ENCODE measurements at regions not wholly inside any gene's neighbourhood (a gene's known extent, or its start where the extent isn't known, plus 50 kb on each side); places are given as distances from the start of the nearest gene placed in this dataset.

DNA sequence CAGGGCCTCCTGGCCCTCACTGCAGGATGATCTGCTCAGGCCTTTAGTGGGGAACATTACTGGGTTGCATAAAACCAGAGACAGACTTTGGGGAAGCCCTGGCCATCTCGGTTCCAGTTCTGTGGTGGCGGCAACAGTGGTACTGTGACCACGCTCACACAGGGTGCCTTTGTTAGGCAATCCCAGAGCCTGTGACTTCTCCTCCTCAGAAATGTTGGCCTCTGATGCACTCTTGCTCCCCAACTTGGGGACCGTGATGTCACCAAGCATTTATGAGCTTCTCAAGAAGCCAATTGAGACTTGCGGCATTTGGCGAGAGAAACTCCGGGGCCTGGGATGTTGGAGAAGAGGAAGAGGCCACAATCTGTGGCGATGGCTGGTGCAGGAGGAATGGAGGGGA lies 80.9 kb upstream of the PKDCC start:
- DNase-seq (ENCODE audit: low spot score), result no peak

DNA sequence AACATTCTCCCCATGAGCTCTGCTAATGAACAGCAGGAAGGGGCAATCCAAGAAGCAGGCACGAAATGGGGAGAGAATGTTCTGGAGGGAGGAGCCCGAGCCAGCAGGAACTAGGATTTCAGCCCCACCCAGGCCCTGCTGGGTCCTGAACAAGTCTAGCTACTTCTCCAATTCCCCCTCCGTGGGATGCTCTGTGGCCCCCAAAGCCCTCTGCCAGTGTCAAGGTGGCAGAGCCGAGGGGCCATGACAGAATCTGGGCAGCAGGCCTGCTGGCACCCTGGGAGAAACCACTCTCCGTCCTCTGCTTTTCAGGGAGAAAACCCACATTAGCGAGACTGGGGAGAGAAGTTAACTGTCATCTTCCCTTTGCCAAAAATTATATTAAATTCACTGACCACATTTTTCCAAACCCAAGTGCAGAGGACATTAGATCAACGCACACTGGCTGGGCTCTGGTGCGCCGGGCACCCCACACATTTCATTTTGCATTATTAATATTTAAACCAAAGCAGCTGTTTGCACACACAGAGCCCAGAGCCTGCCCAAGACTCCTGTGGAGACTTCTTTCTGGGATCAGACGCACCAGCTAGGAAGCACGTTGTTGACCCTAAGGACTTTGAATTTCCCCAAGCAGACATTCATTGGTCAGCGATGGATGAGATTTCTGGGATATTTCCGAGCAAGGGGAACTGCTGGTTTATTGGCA lies 80.2 kb upstream of the PKDCC start:
- no peak for DNase-seq (ENCODE audit: low spot score)

DNA sequence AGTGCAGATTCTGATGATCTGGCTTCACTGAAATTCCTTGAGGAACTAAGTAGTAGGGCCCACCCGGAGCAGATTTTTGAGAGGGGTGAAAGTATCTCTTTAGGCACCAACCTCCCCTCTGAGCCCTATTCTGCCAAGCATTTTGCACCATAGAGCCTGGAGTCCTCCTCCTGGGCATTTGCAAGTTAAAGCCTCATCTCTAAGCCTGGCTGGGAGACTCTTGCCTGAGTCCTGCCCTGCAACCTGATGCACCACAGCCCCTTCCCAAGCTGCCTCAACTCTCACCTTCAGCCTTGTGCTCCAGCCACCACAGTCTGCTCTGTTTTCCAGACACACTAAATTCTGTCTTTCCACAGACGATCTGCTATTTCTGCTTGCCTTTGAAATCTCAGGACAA lies 79.6 kb upstream of the PKDCC start:
- DNase-seq (ENCODE audit: low spot score), result no peak

DNA sequence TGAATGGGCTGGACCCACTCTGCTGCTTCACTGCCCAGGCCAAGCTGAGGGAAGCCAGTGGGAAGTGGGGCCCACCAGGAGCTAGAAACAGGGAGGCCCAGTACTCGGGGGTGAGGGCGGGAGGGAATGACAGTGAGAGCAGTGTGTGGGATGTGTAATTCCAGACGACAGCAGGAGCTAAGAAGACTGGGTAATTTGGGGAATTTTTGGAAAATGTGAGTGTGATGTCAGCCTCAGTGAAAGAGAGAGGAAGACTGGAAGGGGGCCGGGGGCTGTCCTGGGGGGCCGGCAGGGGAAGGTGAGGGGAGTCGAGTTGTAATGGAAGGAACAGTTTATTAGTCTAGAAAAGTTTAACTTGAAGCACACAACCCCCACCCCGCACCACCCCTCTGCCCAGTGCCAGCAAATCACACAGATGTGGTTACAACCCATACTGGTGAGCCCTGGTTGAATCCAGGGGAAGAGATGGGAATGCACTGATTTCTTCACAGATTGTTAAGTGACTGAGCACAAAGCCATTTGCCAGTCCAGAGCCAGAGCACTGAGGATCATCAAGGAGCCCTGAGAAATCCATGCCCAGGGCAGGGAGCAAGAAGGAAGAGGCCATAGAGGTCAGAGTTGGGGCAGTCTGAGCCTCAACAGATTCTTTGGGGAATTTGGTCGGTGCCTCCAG lies 76.7 kb upstream of the PKDCC start:
- DNase-seq (ENCODE audit: low spot score), result no peak

DNA sequence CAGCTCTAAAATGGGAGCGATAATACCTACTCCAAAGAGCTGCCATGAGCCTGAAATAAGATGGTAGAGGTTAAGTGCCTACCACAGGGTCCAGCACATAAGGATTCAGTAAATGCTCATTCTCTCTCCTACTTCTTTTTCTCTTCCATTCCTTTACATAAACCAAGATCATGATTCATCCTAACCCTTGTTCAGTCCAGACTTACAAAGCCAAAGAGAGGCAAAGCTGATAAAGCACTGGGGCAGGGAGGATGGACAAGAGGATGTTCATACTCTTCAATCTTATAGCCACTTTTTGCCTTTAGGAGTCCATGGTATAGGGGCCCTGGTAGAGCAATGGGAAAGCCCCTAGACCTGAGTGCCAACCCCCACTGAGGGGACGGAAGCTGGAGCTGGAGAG lies 75.6 kb upstream of the PKDCC start:
- no peak for DNase-seq (ENCODE audit: low spot score)

DNA sequence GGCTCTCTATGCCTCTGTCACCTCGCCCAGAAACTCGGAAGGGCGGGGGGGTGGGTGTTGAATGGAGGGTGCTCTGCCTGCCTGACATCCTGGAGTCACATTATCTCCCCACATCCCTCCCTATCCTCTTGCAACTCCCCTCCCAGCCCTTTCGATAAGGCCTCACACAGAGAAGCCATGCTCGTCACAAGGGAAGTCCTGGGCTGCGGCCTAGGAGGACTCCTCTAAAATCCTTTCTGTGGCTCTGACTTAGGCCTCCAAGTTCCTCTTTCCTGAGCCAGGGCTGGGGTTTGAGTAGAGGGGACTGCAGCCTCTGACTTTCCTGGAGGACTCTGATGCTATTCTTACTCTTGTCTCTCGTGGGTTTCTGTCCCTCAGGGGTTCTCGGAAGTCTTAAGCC lies 75.0 kb upstream of the PKDCC start:
- no peak for DNase-seq (ENCODE audit: low spot score)

DNA sequence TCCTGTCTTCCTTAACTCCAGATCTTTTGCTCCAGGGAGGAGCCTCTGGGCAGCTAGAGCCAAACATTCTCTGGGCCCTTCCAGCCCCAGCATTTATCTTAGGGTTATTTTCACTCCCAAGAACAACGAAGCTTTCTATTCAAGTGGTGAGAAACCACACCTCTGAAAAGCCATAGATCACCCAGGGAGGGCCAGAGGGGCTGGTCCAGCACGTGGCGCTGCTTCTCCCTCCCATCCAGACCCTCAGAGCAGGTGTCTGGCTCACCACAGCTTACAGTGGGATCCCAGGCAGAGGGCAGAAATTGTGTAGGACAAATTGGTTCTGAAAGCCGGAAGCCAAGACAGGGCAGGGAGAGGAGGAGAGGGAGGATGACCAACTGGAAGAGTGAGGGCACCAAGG lies 74.0 kb upstream of the PKDCC start:
- DNase-seq (ENCODE audit: low spot score), result no peak

DNA sequence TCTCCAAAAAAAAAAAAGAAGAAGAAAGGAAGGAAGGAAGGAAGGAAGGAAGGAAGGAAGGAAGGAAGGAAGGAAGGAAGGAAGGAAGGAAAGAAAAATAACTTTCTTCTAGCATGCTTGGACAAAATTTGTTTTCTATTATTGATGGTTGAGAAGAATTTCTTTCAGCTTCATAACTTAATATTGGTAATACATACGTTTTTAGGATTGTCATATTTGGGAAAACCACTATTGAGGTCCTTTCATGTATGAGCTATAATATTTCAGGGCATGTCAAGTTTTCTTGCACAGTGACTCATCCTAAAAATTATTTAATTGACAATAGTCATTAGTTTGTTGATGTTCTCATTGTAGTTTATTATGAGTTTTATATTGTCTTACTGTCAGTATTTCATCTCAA lies 66.4 kb upstream of the PKDCC start:
- no peak for DNase-seq (ENCODE audit: low spot score)

DNA sequence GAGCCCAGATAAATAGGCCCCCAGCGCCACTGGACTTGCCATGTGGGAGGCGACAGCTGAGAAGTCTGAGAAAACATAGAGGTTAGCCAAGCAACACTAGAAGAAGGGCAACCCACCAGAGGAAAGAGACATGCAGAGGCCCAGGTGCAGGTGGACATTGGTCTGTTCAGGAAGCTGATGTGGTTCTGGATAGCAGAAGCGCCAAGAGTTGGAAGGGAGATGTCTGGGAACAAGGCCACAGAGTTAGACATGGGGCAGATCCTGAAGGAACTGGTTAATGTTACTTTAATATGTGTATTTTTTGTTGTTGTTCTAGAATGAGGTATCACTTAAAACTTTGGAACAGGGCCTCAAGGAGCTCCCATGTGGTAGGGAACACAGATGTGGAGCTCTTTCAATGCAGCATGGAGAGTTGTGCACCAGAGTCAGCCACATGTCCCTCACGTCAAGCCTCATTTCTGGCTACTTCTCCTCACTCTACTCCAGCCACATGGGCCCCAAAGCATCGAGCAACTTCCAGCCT lies 62.2 kb upstream of the PKDCC start:
- no peak for DNase-seq (ENCODE audit: low spot score)

DNA sequence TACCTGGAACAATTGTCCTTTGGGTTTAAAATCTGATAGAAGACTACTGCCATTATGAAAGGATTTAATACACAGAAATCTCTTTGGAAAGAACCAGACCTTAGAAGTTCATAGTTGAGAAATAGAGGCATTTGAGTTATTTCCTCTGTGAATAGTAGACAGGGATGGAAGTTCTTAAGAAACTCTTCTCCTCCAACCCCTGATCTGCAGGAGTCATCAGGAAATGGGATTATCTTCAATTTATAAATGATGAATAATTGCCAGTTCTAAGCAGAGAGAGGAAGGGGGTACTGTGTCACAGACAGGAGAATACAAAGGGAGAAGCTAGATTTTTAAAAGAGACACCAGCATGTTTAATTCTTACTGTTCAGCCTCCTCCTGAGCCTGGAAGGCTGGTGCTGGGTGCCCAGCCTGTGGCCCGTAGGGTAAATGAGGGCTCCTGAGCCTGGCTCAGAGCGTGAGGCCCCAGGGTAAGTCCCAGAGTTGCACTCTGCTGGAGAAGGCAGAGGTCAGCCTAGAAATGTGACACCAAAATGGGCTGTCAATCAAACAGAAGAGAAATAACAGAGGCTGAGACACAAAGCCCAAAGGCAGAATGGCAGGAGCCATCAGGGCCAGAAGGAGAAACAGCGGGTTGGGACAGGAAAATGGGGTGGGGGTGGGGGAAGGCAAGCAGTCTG lies 58.2 kb upstream of the PKDCC start:
- DNase-seq (ENCODE audit: low spot score), result no peak

DNA sequence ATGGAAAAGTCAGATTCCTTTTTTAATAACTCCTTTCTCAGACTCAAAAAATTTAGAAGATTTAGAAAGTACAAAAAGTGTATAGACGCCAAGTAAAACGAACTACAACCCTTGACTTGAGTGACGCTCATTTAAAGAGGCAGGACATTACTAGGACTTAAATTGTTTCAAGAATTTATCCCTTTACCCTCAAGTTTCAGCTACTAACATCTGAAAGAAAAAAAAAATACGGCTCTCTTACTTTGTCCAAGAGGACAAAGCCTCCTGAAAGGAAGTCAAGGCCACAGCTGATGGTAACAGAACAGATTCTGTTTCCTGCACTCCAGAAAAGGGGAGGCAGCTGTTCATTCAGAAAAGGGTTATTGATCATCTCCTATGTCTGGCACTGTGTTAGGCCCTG lies 57.6 kb upstream of the PKDCC start:
- DNase-seq (ENCODE audit: low spot score), result no peak

DNA sequence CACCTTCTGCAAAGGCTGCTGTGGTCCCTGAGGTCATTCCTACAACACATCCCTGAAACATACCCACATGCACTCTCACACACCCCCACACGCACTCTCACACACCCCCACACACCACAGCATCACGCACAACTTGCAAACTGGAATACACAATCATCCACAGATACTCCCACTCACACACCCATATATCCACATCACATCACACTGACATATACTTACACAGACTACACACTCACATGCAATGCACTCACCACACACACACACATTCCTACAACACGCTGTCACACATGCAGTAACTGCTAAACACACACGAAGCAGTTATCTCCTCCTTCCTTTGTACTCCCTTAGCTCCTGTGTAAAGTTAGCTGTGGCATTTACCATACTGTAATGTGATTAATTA lies 57.1 kb upstream of the PKDCC start:
- DNase-seq (ENCODE audit: low spot score), result peak; percentile 41

DNA sequence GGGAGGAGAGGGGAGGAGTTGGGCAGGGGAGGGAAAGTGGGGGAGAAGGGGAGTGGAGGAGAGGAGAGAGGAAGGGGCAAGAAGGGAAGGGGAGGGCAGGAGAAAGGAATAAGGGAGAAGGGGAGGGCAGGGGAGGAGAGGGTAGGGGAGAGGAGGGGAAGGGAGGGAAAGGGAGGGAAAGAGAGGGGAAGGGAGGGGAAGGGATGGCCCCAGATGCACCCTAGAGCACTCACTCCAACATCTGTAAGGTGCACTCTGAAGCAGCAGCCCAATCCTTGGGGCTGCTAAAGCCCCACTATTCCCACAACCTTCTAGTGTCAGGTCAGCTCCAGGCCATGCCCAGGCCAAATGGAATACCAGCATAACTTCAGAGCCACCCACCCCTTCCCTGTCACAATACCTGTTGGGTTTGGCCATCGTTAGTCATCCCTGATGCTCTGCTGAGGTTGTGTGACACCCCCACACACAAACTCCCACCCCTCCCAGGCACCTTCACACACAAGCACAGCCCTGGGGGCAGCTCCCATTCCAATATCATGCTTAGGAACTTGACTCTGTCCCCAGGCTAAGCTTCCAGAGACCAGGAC lies 55.7 kb upstream of the PKDCC start:
- DNase-seq (ENCODE audit: low spot score), result peak; percentile 37

DNA sequence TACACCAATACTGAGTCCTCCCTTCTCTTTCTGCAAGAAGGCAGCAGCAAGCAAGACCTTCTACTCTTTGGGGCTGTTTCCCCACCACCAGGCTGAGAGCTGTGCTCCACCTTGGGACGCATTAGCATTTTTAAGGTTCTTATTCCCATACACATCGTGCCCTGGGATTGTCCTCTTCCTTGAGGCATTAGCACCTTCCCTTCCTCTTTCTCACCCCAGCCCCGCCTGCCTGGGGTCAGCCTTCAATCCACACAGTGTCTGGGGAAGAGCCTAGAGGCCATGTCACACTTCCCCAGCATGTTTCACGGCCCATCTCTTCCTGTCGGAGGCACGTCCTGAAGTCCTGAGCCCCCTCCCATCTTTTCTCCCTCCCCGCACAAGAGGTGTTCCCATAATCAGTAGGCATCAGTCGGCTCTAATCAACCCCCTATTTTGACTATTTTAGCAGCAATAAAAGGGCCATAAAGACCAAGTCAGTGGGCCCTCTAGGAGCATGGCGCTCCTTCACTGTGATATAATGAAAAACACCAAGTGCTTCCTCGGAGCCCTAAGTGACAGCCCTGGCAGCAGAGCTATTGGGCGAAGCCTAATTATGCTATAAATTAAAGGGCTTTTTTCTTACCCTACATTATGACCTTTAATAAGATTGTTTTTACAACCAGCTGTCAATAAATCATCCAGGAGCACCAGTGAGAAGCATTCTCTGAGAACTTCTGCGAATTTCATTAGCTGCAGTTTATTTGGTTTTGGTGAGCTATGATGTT lies 55.0 kb upstream of the PKDCC start:
- DNase-seq (ENCODE audit: low spot score), result peak; percentile 78

DNA sequence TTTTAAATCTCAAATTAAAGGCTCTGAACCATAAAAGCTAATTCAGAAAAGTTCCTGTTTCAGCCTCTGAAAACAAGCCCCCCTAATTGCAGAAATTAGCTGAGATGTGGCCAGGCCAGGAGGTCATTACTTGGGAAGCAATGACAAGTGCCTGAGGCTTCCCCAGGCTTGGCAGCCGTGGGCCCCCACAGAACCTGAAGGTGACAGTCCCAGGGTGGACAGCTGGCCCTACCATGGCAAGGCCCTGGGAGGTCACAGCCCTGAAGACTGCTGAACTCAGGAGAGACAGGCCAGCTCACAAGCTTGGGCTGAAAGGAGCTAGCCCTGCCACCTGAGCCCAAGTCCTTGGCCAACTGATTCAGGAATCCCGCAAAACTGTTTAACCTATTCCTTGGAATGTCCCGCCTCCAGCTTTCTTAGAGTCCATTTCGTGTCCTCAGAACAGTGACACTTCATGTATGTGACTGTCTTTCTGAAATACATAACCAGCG lies 54.3 kb upstream of the PKDCC start:
- DNase-seq (ENCODE audit: low spot score), result peak; percentile 59

DNA sequence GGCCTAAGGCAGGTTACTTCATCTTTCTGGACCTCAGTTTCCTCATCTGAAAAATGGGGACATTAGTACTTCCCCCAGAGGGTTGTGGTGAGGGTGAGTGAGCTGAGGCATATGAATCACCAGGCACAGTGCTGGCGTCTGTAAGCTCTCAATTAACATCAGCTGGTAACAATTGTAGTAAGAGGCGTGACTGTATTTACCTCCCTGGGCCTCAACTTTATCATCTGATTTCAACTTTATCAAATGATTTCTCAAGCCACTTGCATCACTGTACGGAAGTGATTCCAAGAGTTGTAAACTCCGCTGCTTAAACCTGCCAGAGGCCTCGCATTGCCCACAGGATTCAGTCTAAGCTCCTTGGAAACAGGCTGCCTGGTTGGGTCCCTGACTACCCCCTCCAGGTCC lies 53.6 kb upstream of the PKDCC start:
- peak; percentile 41 for DNase-seq (ENCODE audit: low spot score)

DNA sequence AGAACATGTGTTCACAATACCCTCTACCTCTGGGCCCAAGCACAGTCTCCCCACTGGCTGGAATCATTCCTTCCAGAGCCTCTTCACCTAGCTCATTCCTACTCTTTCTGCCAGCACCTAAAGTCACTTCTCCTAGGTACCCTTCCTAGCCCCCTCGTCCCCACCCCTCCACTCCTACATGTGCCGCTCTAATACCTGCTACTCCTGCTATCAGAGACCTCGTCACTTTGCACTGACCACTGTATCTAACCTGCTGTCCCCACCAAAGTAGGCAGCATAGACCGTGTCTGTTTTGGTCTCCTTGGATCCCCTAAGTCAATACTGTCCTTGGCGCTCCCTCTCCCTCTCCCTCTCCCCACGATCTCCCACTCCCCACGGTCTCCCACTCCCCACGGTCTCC lies 53.2 kb upstream of the PKDCC start:
- DNase-seq (ENCODE audit: low spot score), result peak; percentile 22

DNA sequence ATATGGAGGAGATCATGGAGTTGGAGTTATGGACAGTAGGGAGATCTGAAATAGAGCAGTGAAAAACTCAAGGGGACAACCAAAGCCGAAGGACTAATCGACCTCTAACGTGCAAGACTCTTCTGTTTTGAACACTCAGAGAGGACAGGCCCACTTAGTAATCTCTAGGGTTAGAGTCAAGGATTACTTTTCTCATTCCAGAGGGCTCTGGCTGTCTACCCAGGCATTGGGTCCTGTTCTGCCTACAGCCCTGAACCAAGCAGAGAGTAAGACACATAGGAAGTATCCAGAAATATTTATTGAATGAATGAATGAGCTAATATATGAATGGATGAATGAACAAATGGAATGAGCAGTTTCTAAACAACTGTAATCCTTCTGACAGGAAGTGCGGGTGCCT lies 50.3 kb upstream of the PKDCC start:
- DNase-seq (ENCODE audit: low spot score), result no peak

All from mesenteric fat pad (tissue), 1 donor.